ENCODE measurements at regions not wholly inside any gene's neighbourhood (a gene's known extent, or its start where the extent isn't known, plus 50 kb on each side); places are given as distances from the start of the nearest gene placed in this dataset.

DNA sequence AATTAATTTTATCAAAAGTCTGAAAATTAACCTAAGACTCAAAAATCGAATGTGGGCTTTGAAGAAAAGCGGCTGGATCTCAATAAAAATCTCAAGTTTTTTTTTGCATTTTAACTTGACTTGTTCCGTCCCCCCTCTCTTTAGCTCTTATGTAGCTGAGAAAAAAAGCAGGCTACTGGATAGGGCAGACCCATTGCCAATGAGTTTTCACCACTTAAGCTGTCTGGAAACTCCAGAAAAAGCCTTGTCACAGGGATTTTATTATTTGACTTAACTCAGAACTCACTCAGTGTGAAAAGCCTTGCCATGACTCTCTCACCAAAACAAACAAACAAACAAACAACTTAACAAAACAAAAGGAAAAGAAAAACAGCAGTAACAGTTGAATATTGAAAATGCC, 247.4 kb downstream of the CDH9 start:
- H3K27ac ChIP-seq (ENCODE audit: control insufficient read depth, insufficient read depth) = no peak overlapping the region
- DNase-seq (ENCODE audit: low read depth, low spot score) = no peak
- H3K4me1 ChIP-seq (ENCODE audit: control insufficient read depth, insufficient read depth, low read length) = no peaks in the 10 kb centered on the region
- no peak overlapping the region for H3K9ac ChIP-seq (ENCODE audit: control insufficient read depth, insufficient read depth, low read length)
- H2AFZ ChIP-seq (ENCODE audit: control insufficient read depth, low read depth, low read length) = no peak overlapping the region
- no peaks in the 10 kb centered on the region for H3K27me3 ChIP-seq (replicated peaks in 1 of 2; ENCODE audit: control insufficient read depth in 2 of 2, insufficient read depth in 2 of 2, low read length in 1 of 2)
- RAD21 ChIA-PET (ENCODE audit: unreplicated experiment) = no interaction called here
- H3K4me2 ChIP-seq (ENCODE audit: control insufficient read depth, insufficient read depth) = no peak overlapping the region
- SMC1A ChIA-PET (ENCODE audit: uncharacterized antibody, unreplicated experiment) = no interaction called here
- POLR2A ChIA-PET = no interaction called here
- H3K79me2 ChIP-seq (ENCODE audit: control insufficient read depth, insufficient read depth, low read length) = no peaks in the 10 kb centered on the region
- no peaks in the 10 kb centered on the region for H4K20me1 ChIP-seq (ENCODE audit: control insufficient read depth, insufficient read depth)
- BruUV-seq (replicated peaks) = no TSS peak
- in situ Hi-C loops (cut with MboI) (no loop called here), intact Hi-C loops (cut with micrococcal nuclease; ENCODE audit: unreplicated experiment) (no loop called here)
- TF ChIP-seq RAD21 (IDR thresholded peaks at IDR 0.05; ENCODE audit: insufficient read depth, low read depth, low read length) = no peak
- TF ChIP-seq, protein P1, sequence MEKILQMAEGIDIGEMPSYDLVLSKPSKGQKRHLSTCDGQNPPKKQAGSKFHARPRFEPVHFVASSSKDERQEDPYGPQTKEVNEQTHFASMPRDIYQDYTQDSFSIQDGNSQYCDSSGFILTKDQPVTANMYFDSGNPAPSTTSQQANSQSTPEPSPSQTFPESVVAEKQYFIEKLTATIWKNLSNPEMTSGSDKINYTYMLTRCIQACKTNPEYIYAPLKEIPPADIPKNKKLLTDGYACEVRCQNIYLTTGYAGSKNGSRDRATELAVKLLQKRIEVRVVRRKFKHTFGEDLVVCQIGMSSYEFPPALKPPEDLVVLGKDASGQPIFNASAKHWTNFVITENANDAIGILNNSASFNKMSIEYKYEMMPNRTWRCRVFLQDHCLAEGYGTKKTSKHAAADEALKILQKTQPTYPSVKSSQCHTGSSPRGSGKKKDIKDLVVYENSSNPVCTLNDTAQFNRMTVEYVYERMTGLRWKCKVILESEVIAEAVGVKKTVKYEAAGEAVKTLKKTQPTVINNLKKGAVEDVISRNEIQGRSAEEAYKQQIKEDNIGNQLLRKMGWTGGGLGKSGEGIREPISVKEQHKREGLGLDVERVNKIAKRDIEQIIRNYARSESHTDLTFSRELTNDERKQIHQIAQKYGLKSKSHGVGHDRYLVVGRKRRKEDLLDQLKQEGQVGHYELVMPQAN (conservative IDR thresholded peaks at IDR 0.05) = no peak
- no peak for TF ChIP-seq KAT2A (conservative IDR thresholded peaks at IDR 0.05; ENCODE audit: control insufficient read depth, low read depth, low read length)
- TF ChIP-seq PRDM15 (CRISPR knock-in tag; IDR thresholded peaks at IDR 0.05) = no peak
- no peak for TF ChIP-seq SRF (IDR thresholded peaks at IDR 0.05; ENCODE audit: low read depth in 2 of 2, low read length in 2 of 2)
- no peak for TF ChIP-seq EP300 (IDR thresholded peaks at IDR 0.05; ENCODE audit: borderline replicate concordance in 1 of 2, control insufficient read depth in 1 of 2, low read depth in 2 of 2, low read length in 2 of 2)
- TF ChIP-seq FOS (IDR thresholded peaks at IDR 0.05; ENCODE audit: borderline replicate concordance, extremely low read depth, insufficient read length) = no peak
- TF ChIP-seq CBX3 (IDR thresholded peaks at IDR 0.05; ENCODE audit: borderline replicate concordance, low read depth) = no peak
- no peak for TF ChIP-seq IKZF2 (IDR thresholded peaks at IDR 0.05)
- no peak for TF ChIP-seq PML (IDR thresholded peaks at IDR 0.05; ENCODE audit: low read length)
- no peak for TF ChIP-seq EZH2 (IDR thresholded peaks at IDR 0.05; ENCODE audit: borderline replicate concordance, control insufficient read depth, low read depth, low read length)
- TF ChIP-seq ZBED1 (IDR thresholded peaks at IDR 0.05; ENCODE audit: borderline replicate concordance) = no peak
- TF ChIP-seq JUND (IDR thresholded peaks at IDR 0.05; ENCODE audit: low read depth, low read length) = no peak
- TF ChIP-seq TCF3 (IDR thresholded peaks at IDR 0.05; ENCODE audit: borderline replicate concordance, insufficient read depth, low read depth, low read length) = no peak
- FAIRE-seq = no peak
- no peak overlapping the region for H3K4me3 ChIP-seq
- H3K36me3 ChIP-seq (ENCODE audit: control insufficient read depth in 2 of 2, insufficient read depth in 2 of 2, low read length in 1 of 2) = no peaks in the 10 kb centered on the region
- ATAC-seq = no peak
- no peaks in the 10 kb centered on the region for H3K9me3 ChIP-seq (replicated peaks; ENCODE audit: control insufficient read depth, insufficient read depth, low read length)
- 0% methylated on average over 3 of the region's 3 CpGs for WGBS (ENCODE audit: insufficient coverage, insufficient replicate concordance, low lambda C conversion rate, missing lambda C conversion rate)
- CTCF ChIA-PET = no interaction called here
